ENCODE measurements at regions not wholly inside any gene's neighbourhood (a gene's known extent, or its start where the extent isn't known, plus 50 kb on each side); places are given as distances from the start of the nearest gene placed in this dataset.

GRCh38 chr2:237244976-237245646 is 159.4 kb downstream of the COPS8 start:
- no peak for DNase-seq (ENCODE audit: low read depth)

GRCh38 chr2:237250599-237250998 is 163.4 kb downstream of the COL6A3 start:
- no peak for DNase-seq (ENCODE audit: low read depth)

GRCh38 chr2:237251986-237252385 is 162.0 kb downstream of the COL6A3 start:
- no peak for DNase-seq (ENCODE audit: low read depth)

- DNase-seq (ENCODE audit: low read depth): no peak
These were observed 160.8 kb downstream of the COL6A3 start for GRCh38 chr2:237253046-237253702.

GRCh38 chr2:237254369-237254861 is 159.5 kb downstream of the COL6A3 start:
- DNase-seq (ENCODE audit: low read depth): no peak

GRCh38 chr2:237254911-237255578 is 158.9 kb downstream of the COL6A3 start:
- DNase-seq (ENCODE audit: low read depth): no peak

- no peak for DNase-seq (ENCODE audit: low read depth)
These were observed 157.1 kb downstream of the COL6A3 start for GRCh38 chr2:237256887-237257286.

- DNase-seq (ENCODE audit: low read depth): no peak
These were observed 156.5 kb downstream of the COL6A3 start for GRCh38 chr2:237257471-237257951.

GRCh38 chr2:237258116-237258515 is 155.8 kb downstream of the COL6A3 start:
- DNase-seq (ENCODE audit: low read depth): no peak

GRCh38 chr2:237258615-237259014 is 155.3 kb downstream of the COL6A3 start:
- DNase-seq (ENCODE audit: low read depth): no peak

GRCh38 chr2:237259201-237259600 is 154.8 kb downstream of the COL6A3 start:
- DNase-seq (ENCODE audit: low read depth): no peak

GRCh38 chr2:237260039-237260620 is 153.8 kb downstream of the COL6A3 start:
- DNase-seq (ENCODE audit: low read depth): no peak

GRCh38 chr2:237260686-237261085 is 153.3 kb downstream of the COL6A3 start:
- DNase-seq (ENCODE audit: low read depth): no peak

GRCh38 chr2:237261327-237261726 is 152.6 kb downstream of the COL6A3 start:
- DNase-seq (ENCODE audit: low read depth): no peak

- no peak for DNase-seq (ENCODE audit: low read depth)
These were observed 150.9 kb downstream of the COL6A3 start for GRCh38 chr2:237262838-237263771.

- DNase-seq (ENCODE audit: low read depth): no peak
These were observed 149.3 kb downstream of the COL6A3 start for GRCh38 chr2:237264480-237265219.

- no peak for DNase-seq (ENCODE audit: low read depth)
These were observed 145.8 kb downstream of the COL6A3 start for GRCh38 chr2:237268004-237268708.

GRCh38 chr2:237269138-237269875 is 144.7 kb downstream of the COL6A3 start:
- DNase-seq (ENCODE audit: low read depth): no peak

- DNase-seq (ENCODE audit: low read depth): no peak
These were observed 143.4 kb downstream of the COL6A3 start for GRCh38 chr2:237270520-237270919.
